D721Med (cell line): ENCODE measurements at regions not wholly inside any gene's neighbourhood (a gene's known extent, or its start where the extent isn't known, plus 50 kb on each side); places are given as distances from the start of the nearest gene placed in this dataset.
"Not testable (repeated sequence)": the region's sequence is repeated elsewhere in the genome, so short reads cannot be mapped to it uniquely, and the experiment has no call there.

Experiments used
- DNase-seq: peaks from one replicate; pipeline ENCODE4 v3.0.0; 2011; ENCODE audit warnings: low spot score; ENCODE audit not compliant: insufficient read length
- FAIRE-seq: peaks from 2 replicates; lab custom pipeline; 2011; peaks lifted over from hg19 to GRCh38; lab: Jason Lieb, UNC
- TF ChIP-seq, protein P1 (sequence below): IDR thresholded peaks from 2 replicates; pipeline ENCODE4 v1.5.1; 2012; ENCODE audit warnings: mild to moderate bottlenecking, control low read depth; ENCODE audit not compliant: insufficient read depth; ENCODE audit errors: missing control alignments

DNA sequence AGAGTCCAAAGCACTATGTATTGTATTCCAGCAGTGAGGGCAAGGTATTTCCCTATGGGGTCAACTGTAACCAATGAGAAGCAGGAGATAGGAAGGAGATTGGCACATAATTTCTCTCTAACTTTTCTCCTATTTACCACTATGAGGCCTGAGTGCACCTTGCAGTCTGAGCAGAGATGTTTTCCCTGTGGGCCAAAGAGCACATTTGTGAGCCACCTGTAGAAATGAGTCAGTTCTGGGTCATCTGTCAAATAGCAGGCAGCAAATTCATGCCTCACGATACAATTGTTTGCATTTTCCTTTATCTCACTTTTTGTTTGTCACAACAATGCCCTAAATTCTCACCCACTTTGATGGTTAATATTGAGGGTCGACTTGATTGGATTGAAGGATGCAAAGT, 547.2 kb upstream of the NCAM2 start:
- DNase-seq (no peak), FAIRE-seq (no peak)
- TF ChIP-seq, protein P1, sequence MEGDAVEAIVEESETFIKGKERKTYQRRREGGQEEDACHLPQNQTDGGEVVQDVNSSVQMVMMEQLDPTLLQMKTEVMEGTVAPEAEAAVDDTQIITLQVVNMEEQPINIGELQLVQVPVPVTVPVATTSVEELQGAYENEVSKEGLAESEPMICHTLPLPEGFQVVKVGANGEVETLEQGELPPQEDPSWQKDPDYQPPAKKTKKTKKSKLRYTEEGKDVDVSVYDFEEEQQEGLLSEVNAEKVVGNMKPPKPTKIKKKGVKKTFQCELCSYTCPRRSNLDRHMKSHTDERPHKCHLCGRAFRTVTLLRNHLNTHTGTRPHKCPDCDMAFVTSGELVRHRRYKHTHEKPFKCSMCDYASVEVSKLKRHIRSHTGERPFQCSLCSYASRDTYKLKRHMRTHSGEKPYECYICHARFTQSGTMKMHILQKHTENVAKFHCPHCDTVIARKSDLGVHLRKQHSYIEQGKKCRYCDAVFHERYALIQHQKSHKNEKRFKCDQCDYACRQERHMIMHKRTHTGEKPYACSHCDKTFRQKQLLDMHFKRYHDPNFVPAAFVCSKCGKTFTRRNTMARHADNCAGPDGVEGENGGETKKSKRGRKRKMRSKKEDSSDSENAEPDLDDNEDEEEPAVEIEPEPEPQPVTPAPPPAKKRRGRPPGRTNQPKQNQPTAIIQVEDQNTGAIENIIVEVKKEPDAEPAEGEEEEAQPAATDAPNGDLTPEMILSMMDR = no peak

DNA sequence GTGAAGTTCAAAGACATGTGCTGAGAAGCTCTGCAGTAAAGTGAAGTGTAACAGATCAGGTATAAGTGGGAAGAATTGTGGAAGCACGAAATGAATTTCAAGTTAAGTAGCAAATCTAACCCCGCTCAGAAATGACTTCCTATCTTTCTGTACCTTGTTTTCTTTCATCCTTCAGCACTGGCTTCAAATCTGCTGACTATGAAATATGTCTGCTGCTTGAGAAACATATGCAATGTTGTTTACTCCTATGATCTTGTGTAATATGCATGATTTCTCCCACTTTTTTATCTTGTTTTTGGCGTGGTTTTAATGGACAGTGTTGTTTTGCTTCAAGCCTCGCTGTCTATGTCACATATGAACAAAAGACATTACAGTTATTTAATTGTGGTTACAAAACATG, 545.3 kb upstream of the NCAM2 start:
- FAIRE-seq = peak; percentile 38
- TF ChIP-seq, protein P1 = no peak
- no peak for DNase-seq

DNA sequence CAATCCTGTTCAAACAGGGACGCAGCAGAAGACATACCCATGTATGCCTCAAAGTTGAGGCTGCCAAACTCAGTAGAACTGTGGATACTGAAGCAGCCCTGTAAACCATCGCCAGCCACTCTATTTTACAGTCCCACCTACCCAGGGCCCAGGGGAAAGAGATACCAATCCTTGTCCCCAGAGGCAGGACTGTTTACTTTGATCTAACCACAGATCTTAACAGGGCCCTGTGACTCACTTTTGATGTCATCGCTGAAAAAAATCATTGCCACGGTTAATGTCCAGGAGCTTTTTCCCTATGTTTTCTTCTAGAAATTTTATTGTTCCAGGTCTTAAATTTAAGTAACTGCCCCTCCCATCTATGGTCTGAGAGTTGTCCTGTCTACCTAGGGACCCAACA, 538.4 kb upstream of the NCAM2 start:
- FAIRE-seq = no peak
- DNase-seq = no peak
- TF ChIP-seq, protein P1 = no peak

DNA sequence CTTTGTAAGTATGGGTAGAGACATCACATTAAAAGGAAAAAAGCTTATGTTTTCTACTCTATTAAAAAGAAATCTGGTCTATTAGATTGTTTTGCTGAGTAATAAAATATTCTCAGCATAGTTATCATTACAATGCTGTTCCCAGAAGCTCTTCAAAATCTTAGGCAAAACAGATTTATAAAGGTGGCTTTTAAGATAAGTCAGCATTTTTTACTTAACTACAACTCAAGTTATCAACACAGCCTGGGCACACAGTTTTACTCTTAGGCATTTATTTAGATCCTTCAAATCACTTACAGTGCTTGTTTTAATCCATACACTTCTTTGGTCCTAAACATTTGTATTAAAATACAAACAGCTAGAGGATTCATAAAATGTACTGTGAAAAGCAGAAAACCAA, 534.8 kb upstream of the NCAM2 start:
- FAIRE-seq (no peak), DNase-seq (no peak)
- TF ChIP-seq, protein P1 = no peak

DNA sequence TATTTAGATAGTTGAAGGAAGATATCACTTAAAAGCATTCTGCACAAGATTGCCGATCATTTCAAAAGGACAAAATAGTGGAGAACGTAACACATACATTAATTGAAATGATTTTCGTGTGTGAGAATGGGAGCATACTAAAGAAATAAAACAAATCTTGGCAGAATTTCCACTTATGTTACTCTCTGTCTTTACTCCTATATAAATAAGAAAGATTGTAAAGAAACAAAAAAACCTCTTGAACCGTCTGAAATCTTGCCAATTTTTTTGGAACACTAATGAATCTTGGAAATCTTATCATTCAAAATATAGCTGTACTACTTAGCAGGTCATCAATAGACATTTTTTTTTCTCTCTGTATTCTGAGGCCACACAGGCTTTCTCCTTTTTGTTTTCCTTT, 528.8 kb upstream of the NCAM2 start:
- FAIRE-seq = no peak
- no peak for DNase-seq
- TF ChIP-seq, protein P1 = no peak

DNA sequence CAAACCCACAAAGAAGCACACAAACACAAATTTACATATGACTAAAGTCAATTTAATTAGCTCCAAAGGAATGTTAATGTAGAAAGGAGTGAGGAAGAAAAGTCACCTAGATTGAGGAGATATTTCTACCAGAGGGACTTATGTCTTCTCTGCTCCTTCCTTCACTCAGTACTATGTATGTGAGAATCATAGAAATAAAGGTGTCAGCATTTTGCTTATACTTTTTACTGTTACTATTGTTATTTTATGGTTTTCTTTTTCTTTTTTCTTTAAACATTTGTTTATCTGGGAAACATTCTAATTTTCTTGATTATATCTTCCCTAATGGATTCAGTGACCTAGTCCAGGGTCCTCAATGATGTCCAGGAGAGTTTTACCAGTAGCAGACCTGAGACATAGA, 511.9 kb upstream of the NCAM2 start:
- DNase-seq (no peak), FAIRE-seq (no peak)
- TF ChIP-seq, protein P1 = no peak

DNA sequence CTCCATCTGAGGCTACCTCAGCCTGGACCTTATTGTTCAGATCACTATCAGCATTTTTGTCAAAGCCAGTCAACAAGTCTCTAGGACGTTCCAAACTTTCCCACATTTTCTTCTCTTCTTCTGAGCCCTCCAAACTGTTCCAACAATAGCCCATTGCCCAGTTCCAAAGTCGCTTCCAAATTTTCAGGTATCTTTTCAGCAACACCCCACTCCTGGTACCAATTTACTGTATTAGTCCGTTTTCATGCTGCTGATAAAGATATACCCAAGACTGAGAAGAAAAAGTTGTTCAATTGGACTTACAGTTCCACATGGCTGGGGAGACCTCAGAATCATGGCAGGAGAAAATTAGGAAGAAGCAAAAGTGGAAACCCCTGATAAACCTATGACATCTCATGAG, 495.3 kb upstream of the NCAM2 start:
- FAIRE-seq, DNase-seq: not testable (repeated sequence)

DNA sequence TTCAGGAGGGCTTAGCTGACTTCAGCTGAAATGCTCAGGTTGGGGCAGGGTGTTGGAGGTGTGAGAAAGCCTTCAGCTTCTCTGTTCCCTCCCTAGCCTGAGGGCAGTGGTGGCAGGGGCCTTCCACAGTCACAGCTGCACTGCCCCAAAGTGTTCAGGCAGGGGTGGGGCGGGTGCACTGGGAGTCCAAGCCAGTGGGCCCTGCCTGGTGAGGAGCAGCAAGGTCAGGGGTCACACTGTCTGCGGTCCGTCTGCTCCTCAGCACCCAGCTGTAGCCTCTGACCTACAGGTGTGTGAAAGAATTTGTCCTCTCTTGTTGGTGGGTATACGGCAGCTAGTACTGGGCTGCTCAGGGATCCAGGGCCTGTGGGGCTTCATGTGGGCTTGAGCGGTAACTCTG, 490.4 kb upstream of the NCAM2 start:
- TF ChIP-seq, protein P1 = no peak
- DNase-seq = no peak
- FAIRE-seq = no peak
